ENCODE measurements at regions not wholly inside any gene's neighbourhood (a gene's known extent, or its start where the extent isn't known, plus 50 kb on each side); places are given as distances from the start of the nearest gene placed in this dataset.

DNA sequence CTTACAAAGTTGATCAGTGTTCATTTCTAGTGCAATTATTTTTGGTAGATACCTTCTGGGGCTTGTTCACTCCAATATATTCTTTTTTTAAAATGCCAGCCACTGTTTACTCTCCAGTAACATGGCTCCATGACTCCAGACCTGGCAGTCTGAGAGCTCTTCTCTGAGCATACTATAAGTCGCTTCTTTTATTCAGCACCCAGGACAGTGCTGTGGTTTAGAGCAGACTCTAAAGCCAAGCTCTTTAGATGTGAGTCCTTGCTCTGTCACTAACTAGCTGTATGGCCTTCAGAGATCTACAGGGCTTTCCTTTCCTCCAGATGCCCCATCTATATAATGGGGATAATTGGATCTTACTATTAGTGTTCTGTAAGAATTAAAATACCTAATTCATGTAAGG, 200.2 kb upstream of the FAM241A start:
- no peak for TF ChIP-seq CTCF (IDR thresholded peaks at IDR 0.05)
- no peak for TF ChIP-seq ZFX (IDR thresholded peaks at IDR 0.05; ENCODE audit: borderline replicate concordance)
